Activated CD4-positive, CD25-positive, alpha-beta regulatory T cell (primary cell): ENCODE measurements at regions not wholly inside any gene's neighbourhood (a gene's known extent, or its start where the extent isn't known, plus 50 kb on each side); places are given as distances from the start of the nearest gene placed in this dataset.

ENCODE experiments used
- DNase-seq, 4 experiments: peaks; one replicate each; lab custom pipeline; 2025; lab: John Stamatoyannopoulos, UW

DNA sequence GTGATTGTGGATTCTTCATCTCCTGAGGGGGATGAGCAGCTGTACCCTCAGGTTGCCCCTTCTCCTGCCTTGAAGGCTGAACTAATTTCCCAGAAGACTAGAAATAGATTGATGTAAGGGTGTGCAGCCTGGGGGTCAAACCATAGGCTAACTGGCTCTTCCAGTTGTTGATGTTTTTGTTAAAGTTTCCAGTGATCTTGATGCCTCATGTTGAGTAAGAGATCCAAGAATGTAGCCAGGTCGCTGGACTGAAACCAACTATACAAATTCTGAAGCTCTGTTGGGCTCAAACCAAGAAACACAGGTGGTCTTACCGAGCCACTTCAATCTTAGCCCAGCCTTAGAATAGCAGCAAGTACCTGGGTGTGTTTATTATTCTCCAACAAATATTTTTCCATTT, 391.8 kb downstream of the KLF5 start:
- DNase-seq: no peak

DNA sequence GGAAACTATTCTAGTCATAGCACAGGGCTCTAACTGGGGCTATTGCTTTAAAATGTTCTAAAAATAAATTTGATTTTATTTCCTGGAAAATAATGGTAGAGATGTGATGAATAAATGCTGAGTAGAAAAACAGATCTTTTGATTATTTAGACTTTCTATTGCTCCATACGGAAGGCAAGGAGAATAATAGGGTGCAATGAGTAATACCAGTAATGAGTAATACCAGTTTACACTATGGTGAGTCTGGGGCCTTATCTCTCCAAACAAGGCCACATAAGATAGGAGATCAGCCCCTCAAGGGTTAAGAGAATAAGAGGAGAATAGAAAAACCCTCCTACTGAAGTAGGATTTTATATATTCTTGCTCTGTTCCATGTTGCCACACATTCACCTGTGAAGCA, 390.4 kb downstream of the KLF5 start:
- no peak for DNase-seq

DNA sequence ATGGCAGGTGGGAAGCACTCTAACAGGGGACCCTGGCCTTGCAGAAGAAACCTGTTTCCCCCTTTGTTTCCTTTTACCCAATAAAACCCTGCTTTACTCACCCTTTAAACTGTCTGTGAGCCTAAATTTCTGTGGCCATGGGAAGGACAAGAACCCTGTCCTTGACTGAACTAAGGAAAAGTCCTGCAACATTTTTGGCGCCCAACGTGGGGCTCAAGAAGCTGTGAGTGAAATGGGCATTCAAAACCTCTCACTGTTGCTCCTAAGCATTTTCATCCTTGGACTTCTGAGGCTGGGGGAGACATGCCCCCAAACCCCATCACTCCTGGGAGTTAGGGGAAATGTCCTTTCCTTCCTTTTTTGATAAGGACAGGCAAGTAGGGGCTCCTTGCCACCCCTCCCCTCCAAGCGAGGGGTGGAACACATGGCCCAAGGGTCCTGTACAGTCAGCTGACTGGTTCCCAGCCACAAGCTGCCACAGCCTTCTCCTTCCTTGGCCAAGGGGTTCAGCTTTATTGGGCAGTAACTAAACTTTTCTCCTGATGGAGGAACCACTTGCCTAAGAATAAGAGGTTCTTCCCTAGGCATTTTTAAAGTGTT, 381.6 kb downstream of the KLF5 start:
- no peak for DNase-seq

DNA sequence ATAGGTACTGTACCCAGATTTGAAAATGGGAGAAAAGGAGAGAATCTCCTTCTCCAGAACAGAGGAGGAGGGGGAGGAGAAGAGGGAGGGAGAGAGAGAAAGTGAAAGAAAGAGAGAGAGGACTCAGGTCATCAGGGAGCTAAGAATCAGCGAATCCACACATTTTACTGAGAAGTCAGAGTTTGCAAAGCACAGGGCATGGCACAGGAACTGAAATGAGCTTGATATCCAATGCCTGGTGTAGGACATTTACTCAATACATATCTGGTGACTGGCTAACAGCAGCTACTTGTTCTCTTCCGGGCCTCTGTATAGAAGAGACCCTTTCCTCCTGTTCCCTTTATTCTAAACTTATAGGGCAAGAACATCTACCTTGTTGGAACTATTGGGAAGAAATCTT, 375.1 kb downstream of the KLF5 start:
- DNase-seq: no peak

DNA sequence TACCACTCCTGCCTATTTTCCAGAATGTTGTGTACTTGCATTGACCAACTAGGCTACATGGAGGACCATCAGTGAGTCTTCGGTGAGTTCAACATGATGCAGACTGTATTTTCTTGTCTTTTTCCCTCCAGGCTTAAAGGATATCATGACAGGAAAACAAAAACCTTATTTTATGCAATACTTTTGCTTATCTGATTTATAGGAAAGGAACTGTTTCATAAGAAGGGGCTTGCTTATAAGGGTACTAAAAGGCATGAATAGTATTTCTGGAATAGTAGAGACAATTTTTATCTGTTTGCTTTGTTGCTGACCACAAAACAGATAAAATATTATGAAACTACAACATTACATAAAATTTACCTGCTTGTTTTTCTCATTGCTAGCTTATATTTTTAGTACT, 374.7 kb downstream of the KLF5 start:
- no peak for DNase-seq

DNA sequence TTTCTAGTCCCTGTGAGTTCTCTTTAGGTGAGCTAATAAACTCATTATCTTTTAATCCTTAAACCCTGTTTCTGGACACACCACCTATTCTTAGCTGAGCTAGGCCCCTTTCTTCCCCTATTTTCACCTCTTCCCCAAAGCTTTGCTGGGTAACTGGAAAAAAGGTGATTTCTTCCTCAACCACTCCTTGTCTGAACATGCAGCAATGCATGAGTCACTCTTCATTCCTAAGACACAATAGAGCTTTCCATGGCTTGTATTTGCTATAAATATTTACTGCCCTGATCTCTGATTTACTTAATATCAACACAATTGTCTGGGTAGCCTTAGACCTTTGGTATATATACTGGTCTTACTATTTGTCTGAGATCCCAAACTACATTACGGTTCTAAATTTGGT, 370.9 kb downstream of the KLF5 start:
- DNase-seq: no peak

DNA sequence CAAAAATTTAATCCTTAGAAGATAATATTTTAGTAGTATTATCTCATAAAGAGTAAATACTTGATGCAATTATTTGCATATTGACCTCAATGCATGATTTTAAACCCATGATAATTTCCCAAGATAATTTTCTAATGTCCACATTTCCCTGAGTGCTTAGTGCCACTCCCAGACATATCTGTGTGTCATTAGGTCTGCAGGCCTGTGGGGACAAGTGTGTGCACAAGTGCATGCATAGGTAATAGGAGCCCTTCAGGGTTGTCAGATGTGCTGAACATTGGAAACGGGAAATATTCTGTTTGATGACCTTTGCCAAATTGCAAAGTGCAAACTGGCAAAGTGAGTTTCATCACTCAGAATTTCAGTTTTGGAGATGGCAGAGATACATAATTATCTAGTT, 369.9 kb downstream of the KLF5 start:
- no peak for DNase-seq

DNA sequence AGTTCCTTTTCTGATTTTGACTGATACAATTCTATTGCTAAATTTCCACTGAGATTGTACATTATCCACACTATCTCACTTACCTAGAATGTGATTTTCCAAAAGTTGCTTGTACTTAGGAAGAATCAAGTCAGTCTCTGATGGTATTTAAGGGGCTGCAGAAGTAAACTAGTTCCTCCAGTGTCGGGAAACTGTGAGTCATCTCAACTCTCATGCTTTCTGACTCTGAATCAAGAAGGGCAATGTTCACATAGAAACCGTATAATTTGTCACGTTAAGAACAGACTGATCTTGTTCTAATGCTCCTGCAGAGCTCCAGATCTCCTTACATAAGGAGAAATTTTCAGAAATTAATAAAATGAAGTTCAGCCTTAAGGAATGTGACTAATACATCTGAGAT, 369.3 kb downstream of the KLF5 start:
- no peak for DNase-seq

DNA sequence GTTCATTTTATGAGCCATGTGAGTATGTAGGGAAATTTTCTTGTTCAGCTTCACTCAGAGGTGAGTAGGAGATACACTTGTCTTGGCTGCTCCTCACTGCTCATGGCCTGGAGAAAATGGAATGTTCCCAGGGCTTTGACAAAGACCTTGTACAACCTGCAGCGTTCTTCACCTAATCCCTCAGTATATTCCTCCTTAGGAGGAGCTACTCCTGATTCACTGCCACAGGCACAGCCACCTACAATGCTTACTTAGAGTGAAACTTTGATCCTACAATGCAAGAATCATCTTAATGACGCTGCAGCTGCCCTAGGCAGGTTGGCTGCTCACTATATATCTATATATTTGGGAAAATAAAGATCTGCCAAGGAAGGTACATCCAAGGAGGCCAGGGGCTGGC, 364.2 kb downstream of the KLF5 start:
- no peak for DNase-seq

DNA sequence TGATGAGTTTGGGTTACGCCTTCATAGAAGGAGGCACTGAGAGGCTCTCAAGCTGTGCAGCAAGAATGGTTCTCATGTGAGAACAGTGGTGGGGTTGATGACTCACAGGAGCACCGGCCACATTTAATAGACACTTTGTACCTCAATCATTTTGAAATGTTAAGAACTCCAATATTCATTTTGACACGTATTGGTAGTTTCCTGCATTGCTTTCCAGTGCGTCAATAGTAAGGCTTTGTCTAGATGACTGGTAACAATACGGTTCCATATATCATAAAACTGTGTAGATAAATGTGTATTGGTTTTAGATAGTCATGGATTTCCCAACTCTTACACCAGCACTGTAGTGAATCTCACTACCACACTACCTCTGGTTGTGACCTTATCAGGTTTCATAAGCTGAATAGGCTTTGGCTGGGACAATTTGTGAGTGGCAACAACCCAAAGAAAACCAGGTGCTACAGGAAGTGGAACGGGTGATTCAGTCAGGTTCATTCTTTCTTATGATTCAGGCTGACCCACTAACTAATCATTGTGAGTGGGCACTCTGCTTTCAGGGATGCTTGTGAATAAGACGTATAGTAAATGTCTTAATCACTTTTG, 362.6 kb downstream of the KLF5 start:
- DNase-seq: no peak

DNA sequence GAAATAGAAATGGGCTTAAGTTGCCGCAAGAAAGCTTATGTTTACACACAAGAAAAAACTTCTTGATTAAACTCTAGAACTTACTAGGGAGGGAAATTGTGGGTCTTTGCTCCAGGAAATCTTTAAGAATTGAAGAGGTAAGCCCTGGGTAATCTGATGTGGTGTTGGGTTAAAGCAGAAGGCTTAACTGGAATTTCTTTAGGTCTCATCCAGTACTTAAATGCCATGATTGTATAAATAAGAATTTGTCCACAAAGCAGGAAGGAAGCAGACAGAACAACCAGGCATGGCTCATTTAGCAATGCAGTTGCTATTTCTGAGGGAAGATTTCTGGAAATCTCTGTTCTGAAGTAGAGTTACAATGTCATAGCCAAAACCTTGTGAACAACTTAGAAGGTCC, 360.4 kb downstream of the KLF5 start:
- DNase-seq: no peak

DNA sequence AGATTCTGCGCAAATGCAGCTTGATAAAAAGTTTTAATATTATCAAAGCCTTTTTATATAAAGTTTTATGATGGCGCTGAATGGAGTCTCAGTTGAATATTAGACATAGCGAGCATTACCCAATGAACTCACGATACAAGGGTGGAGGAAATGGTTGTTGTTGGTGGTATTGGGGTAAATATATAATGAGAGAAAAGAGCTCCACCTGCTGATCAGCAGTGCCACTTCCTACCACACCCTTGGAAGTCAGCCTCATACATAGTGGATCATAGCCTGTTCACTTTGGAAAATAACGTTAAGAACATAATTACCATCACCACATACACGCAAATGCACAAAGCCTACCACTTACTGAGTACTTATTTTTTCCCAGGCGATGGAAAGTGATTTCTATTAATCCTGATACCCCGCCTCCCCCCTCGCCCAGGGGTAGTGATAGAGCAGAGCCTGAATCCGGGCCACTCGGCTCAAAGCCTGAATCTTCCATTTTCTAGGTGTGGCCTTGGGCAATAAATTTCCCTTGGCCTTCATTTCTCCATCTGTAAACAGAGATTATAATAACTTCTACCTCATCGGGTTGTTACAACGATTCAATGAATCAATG, 358.3 kb downstream of the KLF5 start:
- DNase-seq: no peak

DNA sequence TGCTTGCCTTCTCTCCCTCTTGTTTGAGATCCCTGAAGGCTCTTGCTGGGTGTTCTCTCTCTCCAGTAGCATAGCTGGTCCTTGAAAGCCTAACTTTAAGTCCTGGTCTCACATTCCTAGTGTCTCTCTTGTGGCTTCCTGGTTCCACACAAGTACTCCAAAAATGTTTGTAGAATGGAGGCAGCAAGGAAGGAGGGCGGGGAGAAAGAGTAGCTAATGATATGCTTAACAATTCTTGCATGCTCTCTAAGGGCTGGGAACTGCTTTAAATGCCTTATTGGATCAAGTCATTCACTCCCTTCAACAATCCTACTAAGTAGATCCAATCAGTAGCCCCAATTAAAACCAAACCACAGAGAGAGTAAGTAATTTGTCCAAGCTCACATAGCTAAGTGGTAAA, 357.3 kb downstream of the KLF5 start:
- DNase-seq: no peak

DNA sequence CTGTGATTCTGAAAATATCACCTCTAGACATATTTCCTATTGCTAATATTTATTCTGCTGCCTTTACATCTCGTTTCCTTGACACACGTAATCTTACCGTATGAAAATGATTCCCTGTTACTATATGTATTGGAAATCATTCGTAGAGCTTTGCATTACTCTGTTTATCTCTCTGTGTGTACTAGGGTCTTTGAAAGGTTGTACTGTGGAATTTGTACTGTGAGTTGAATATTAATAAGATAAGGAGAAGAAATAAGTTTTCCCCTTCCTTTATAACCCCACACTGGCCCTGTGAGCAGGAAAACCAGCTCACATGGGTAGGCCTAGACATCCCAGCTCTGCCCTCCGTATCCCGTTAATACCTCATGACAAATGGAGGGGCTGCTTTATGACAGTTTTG, 354.9 kb downstream of the KLF5 start:
- DNase-seq: no peak

DNA sequence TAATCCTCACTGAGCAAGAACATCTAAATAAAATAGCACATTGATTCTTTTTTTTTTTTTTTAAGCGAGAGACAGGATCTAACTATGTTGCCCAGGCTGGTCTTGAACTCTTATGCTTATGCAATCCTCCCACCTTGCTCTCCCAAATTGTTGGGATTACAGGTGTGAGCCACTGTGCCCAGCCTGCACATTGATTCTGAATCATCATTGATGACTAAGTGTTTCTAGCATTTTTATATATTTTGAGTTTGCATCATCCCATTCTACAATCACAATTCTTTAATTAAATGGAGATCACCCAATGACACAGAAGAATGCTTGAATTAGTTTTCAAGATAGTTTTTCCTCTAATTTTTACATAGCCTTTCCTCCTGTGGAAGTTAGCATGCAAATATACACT, 354.1 kb downstream of the KLF5 start:
- no peak for DNase-seq

DNA sequence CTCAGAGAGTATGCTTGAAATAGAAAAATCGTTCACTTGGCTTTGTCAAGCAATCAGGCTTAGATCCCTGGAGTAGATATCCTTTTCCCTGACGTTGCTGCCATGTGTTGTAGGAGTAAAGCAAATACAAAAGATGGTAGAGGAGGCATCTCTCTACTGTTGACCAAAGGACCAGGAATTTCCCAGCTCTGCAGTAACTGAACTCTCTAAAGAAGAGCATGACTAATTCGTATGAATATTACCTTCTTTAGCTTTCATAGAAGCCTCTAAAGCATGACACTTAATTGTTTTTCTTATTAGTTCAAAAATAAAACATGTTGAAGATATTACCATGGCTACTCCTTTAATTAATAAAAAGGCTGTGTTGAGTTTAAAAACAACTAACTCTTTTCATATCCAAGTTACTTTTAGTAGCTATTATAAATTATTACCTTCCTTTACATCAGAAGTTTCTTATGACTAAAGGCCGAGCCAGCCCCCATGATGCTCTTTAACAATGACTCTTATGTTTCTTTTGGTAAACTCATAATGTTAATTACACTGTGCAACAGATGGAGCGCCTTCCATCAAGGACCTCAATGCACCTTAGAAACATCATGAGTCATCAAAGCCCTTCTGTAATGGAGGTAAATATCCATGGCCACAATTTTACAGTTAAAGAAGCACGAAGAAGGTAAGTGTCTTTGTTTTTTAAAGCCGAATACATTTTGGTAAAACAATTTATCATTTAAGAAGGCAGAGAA, 352.4 kb downstream of the KLF5 start:
- DNase-seq: no peak

DNA sequence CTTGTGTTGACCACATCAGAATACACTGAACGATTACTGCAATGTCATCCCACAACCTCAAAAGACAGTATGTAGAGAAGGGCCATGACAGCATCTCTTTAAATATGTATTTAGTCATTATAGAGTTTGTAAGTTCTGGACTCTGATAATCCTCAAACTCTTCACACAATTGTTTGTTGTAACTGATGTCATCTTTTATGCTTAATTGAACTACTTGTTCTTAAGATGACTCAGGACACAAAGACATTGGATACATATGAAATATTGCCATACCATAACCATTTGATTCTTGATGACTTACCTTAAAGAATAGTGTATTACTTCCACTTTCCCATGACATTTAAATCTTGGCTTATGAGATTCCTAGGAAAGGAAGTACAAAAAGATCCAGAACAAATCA, 347.6 kb downstream of the KLF5 start:
- DNase-seq: no peak

DNA sequence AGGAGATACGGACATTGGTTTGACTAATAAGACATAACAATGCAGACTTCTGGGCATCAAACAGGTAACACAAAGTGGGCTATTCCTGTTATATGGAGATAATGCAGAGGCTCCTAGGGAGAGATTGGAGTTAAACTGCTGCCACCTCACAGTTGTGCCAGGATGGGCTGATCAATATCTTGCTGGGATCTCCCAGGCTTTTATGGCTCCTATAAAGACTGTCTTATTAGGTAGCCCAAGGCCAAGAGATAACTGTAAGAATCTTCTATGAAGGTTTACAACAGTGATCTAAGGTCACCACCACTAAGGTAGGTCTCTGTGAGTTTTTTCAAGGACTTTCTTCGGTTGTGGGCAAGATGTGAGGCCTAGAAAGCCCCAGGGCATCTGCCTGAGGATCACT, 345.8 kb downstream of the KLF5 start:
- DNase-seq: no peak

DNA sequence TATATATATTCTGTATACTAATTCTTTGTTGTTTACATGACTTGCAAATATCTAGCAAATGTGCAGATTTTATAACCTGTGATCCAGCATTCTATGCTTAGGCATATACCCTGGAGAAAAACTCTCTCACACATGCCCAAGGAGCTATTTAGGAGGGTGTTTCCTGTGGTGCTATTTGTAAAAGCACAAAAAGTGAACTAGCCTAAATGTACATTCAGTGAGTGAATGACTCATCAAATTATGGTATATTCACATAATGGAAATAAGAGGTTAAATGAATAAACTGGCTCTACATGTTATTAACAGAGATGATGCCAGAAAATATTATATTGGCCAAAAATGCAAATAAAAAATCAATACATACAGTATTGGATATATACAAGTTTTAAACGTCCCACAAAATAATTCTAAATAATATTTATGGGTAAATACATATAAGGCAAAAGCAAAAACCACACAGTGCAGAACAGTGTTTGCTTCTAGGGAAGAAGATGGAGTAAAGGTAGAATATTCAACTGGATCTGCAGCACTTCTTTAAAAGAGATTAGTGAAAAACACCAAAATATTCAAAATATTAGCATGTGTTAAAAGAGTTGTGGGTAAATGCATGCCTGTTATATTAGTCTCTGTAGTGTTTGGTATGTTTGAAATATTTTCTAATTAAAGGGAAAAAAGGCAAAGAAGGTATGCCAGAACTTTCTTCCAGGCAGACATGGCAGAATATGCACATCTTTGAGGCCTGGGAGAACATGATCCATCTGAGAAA, 344.7 kb downstream of the KLF5 start:
- DNase-seq: no peak

DNA sequence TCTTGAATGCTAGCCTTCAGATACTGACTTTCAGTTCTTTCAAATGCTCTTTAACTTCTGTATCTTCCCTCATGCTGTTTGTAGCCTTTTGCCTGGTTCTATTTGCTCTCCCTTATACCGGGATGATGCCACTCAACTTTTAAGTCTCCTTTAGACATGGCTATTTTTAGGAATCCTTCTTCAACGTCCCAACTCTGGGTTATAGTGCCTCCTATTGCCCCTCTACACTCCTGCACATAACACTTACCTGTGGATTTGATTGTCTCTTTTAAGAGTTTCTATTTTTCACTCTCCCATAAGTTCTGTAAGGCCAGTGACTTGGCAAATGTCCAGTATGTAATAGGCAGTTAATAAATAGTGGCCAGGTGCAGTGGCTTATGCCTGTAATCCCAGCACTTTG, 343.0 kb downstream of the KLF5 start:
- no peak for DNase-seq

DNA sequence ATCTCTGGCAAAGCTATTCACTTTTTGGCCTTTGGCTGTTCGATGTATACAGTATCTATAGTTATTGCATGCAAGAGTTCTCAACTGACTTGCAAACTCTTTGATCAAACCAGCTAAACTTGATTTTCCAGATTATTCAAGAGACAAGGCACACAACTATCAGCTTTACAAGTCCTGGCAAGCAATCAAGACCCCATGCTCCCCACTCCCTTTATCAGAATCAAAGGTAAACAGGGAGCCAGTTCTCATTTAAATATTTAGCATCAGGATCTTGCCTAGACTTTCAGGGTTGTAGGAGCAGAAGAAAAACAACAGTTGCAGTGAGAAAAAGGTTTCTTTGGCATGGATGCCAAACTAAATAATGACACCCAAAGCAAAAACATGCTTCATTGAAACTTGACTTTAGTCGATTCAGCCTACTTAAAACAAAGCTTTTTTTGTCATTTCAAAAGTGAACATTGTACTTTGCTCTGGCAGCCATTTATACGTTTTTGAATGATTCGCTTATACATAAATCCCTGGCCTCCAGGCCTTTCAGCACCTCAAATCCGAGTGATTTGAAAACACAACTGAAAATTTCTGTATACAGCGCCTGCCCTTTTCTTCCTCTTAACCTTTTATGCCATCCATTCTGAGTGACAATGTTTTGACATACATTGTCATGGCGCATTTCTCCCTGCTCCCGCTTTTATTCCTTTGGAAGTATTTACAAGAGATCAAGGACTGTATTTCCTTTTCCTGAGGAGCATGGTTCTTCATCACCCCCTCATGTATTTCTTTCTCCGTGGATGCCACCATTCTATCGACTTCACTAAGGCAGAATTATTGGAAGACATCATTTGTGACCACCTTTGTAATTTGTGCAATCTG, 340.8 kb downstream of the KLF5 start:
- DNase-seq: no peak
